Gastrocnemius medialis (tissue), 4 donors: ENCODE measurements at regions not wholly inside any gene's neighbourhood (a gene's known extent, or its start where the extent isn't known, plus 50 kb on each side); places are given as distances from the start of the nearest gene placed in this dataset.

ENCODE experiments used
- ATAC-seq, 2 donors: fragments of 150-250 bp; one replicate each; pipeline ENCODE4 v1.9.1; 2016
- DNase-seq, 2 donors: peaks; one replicate each; pipeline ENCODE4 v3.0.0-alpha.2; 2019
- H3K27ac ChIP-seq, 4 donors: fragments of 200-600 bp; sonication (generic); 1 replicate in 1 of 4; 2 replicates in 3 of 4; pipeline ENCODE4 v1.5.1; 2016 to 2018; ENCODE audit warnings: mild to moderate bottlenecking in 2 of 4, moderate library complexity in 1 of 4
- H3K27me3 ChIP-seq, 3 donors: fragments of 200-600 bp; sonication (generic) in 2 of 3; 1 replicate in 1 of 3; 2 replicates in 2 of 3; pipeline versions ENCODE4 v1.5.1 to v1.6.0; 2016 to 2019; ENCODE audit warnings: mild to moderate bottlenecking in 1 of 3, moderate library complexity in 1 of 3
- H3K36me3 ChIP-seq, 2 donors: fragments of 200-600 bp; sonication (generic) in 1 of 2; one replicate each; pipeline ENCODE4 v1.5.1; 2017 to 2018
- H3K4me1 ChIP-seq, 2 donors: fragments of 200-600 bp; sonication (generic) in 1 of 2; one replicate each; pipeline ENCODE4 v1.5.1; 2016 to 2017; ENCODE audit warnings: mild to moderate bottlenecking in 2 of 2
- H3K4me3 ChIP-seq, 4 donors: fragments of 200-600 bp; sonication (generic) in 3 of 4; 1 replicate in 1 of 4; 2 replicates in 3 of 4; pipeline ENCODE4 v1.5.1; 2016 to 2019; ENCODE audit warnings: mild to moderate bottlenecking in 2 of 4
- H3K9me3 ChIP-seq, 3 donors: fragments of 200-600 bp; sonication (generic) in 2 of 3; 1 replicate in 1 of 3; 2 replicates in 2 of 3; pipeline ENCODE4 v1.5.1; 2016 to 2019
- CTCF ChIP-seq, 5 experiments: fragments of 450-650 bp in 3 of 5; fragments of 200-600 bp in 2 of 5; sonication (generic) in 2 of 5; IDR thresholded peaks in 4 of 5; conservative IDR thresholded peaks in 1 of 5; 1 replicate in 4 of 5; 2 replicates in 1 of 5; pipeline ENCODE4 v1.5.1; 2016 to 2019; ENCODE audit warnings: antibody characterized with exemption in 5 of 5, mild to moderate bottlenecking in 3 of 5, moderate library complexity in 3 of 5
- POLR2A ChIP-seq, 2 donors: fragments of 450-650 bp; IDR thresholded peaks; one replicate each; pipeline ENCODE4 v1.6.1; 2017; ENCODE audit warnings: antibody characterized with exemption in 2 of 2, mild to moderate bottlenecking in 2 of 2, moderate library complexity in 2 of 2
- in situ Hi-C, 4 donors: fragments of 200-750 bp; cut with MboI; loops; one replicate each; pipeline versions ENCODE4 v1.15.0 to v1.8.0; 2017; ENCODE audit warnings: low sequenced_read_pairs in 4 of 4
- intact Hi-C: fragments of 100-400 bp; cut with DNase I; formaldehyde crosslinking; loops from one replicate; pipeline ENCODE4 v1.15.1; 2023; ENCODE audit warnings: low total_unique reads

GRCh38 chr18:24741321-24741720 lies 280.9 kb downstream of the HRH4 start:
- Histone ChIP-seq H3K36me3 (no peaks in the 10 kb centered on the region), H3K27ac (no peak overlapping the region), H3K9me3 (no peaks in the 10 kb centered on the region), H3K4me1 (no peaks in the 10 kb centered on the region), H3K27me3 (no peaks in the 10 kb centered on the region), H3K4me3 (no peak overlapping the region)
- TF ChIP-seq CTCF (IDR thresholded peaks at IDR 0.05 in 4 of 5, conservative IDR thresholded peaks at IDR 0.05 in 1 of 5): no peak
- TF ChIP-seq POLR2A (IDR thresholded peaks at IDR 0.05): no peak
- in situ Hi-C loops: loop anchor here in 2 of 4 donors (25.0 kb wide), 1 partner anchor 379 kb away; no protein-coding TSS in a partner anchor
- intact Hi-C loops: no loop called here
- ATAC-seq (no peak), DNase-seq (no peak)

- TF ChIP-seq POLR2A (IDR thresholded peaks at IDR 0.05) (no peak), CTCF (IDR thresholded peaks at IDR 0.05 in 4 of 5, conservative IDR thresholded peaks at IDR 0.05 in 1 of 5) (no peak)
- Histone ChIP-seq H3K36me3 (no peaks in the 10 kb centered on the region), H3K4me1 (no peaks in the 10 kb centered on the region), H3K9me3 (no peaks in the 10 kb centered on the region), H3K4me3 (no peak overlapping the region), H3K27ac (no peak overlapping the region), H3K27me3 (no peaks in the 10 kb centered on the region)
- intact Hi-C loops (no loop called here), in situ Hi-C loops (loop anchor here in 2 of 4 donors (25.0 kb wide), 1 partner anchor 380 kb away; no protein-coding TSS in a partner anchor)
- ATAC-seq: no peak
- DNase-seq: no peak
These were observed 281.7 kb downstream of the HRH4 start for GRCh38 chr18:24741965-24742724.

GRCh38 chr18:24754583-24755253 lies 294.3 kb downstream of the HRH4 start:
- intact Hi-C loops (no loop called here), in situ Hi-C loops (no loop called here)
- Histone ChIP-seq H3K27ac (no peak overlapping the region), H3K4me3 (no peak overlapping the region), H3K9me3 (no peaks in the 10 kb centered on the region), H3K36me3 (no peaks in the 10 kb centered on the region), H3K4me1 (no peaks in the 10 kb centered on the region), H3K27me3 (no peaks in the 10 kb centered on the region)
- TF ChIP-seq CTCF (IDR thresholded peaks at IDR 0.05 in 4 of 5, conservative IDR thresholded peaks at IDR 0.05 in 1 of 5): no peak
- TF ChIP-seq POLR2A (IDR thresholded peaks at IDR 0.05): no peak
- no peak for DNase-seq
- ATAC-seq: no peak

GRCh38 chr18:24756385-24756784 lies 295.9 kb downstream of the HRH4 start:
- H3K27ac ChIP-seq: no peak overlapping the region
- no peaks in the 10 kb centered on the region for H3K4me1 ChIP-seq
- TF ChIP-seq POLR2A (IDR thresholded peaks at IDR 0.05): no peak
- no peak for TF ChIP-seq CTCF (IDR thresholded peaks at IDR 0.05 in 4 of 5, conservative IDR thresholded peaks at IDR 0.05 in 1 of 5)
- H3K27me3 ChIP-seq: no peaks in the 10 kb centered on the region
- DNase-seq (no peak), ATAC-seq (no peak)
- H3K9me3 ChIP-seq: no peaks in the 10 kb centered on the region
- no peak overlapping the region for H3K4me3 ChIP-seq
- in situ Hi-C loops (no loop called here), intact Hi-C loops (no loop called here)
- H3K36me3 ChIP-seq: no peaks in the 10 kb centered on the region
